Gastrocnemius medialis (tissue), 4 donors: ENCODE measurements at regions not wholly inside any gene's neighbourhood (a gene's known extent, or its start where the extent isn't known, plus 50 kb on each side); places are given as distances from the start of the nearest gene placed in this dataset.

Experiments
- POLR2A ChIP-seq, 2 donors: fragments of 450-650 bp; IDR thresholded peaks; one replicate each; pipeline ENCODE4 v1.6.1; 2017; ENCODE audit warnings: antibody characterized with exemption in 2 of 2, mild to moderate bottlenecking in 2 of 2, moderate library complexity in 2 of 2
- TF ChIP-seq, protein P1 (sequence below), 5 experiments: fragments of 450-650 bp in 3 of 5; fragments of 200-600 bp in 2 of 5; sonication (generic) in 2 of 5; IDR thresholded peaks in 4 of 5; conservative IDR thresholded peaks in 1 of 5; 1 replicate in 4 of 5; 2 replicates in 1 of 5; pipeline ENCODE4 v1.5.1; 2016 to 2019; ENCODE audit warnings: antibody characterized with exemption in 5 of 5, mild to moderate bottlenecking in 3 of 5, moderate library complexity in 3 of 5

DNA sequence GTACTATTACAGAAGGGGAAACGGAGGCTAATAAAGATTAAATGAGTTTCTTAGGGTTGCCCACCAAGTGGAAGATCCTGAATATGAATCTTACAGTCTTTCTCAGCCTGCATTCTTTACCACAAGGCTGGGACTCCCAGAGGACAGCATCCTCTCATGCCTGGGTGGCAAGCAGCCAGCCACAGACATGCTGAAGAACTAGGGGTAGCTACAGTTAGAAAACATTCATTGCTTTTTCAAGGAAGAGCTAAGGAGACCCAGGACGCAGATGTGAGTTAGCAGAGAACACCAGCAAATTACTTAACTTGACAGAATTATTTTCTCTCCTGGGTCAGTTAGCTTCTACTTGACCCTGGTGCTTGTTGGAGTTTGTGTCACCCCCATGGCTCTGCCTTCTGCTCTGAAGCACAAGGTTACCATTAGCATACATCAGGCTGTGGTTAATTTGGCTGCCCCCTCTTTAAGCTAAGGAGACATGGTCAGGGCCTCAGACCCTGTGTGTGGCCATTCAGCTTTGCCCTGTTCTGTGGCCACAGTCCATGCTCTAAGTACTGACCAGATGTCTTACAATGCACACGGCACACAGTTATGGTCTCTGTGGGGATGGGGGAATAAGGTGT, 132.3 kb upstream of the TNP1 start:
- TF ChIP-seq, protein P1, sequence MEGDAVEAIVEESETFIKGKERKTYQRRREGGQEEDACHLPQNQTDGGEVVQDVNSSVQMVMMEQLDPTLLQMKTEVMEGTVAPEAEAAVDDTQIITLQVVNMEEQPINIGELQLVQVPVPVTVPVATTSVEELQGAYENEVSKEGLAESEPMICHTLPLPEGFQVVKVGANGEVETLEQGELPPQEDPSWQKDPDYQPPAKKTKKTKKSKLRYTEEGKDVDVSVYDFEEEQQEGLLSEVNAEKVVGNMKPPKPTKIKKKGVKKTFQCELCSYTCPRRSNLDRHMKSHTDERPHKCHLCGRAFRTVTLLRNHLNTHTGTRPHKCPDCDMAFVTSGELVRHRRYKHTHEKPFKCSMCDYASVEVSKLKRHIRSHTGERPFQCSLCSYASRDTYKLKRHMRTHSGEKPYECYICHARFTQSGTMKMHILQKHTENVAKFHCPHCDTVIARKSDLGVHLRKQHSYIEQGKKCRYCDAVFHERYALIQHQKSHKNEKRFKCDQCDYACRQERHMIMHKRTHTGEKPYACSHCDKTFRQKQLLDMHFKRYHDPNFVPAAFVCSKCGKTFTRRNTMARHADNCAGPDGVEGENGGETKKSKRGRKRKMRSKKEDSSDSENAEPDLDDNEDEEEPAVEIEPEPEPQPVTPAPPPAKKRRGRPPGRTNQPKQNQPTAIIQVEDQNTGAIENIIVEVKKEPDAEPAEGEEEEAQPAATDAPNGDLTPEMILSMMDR (IDR thresholded peaks at IDR 0.05 in 4 of 5, conservative IDR thresholded peaks at IDR 0.05 in 1 of 5) = no peak
- no peak for TF ChIP-seq POLR2A (IDR thresholded peaks at IDR 0.05)
